Thymus (tissue), 11 donors: ENCODE measurements at regions not wholly inside any gene's neighbourhood (a gene's known extent, or its start where the extent isn't known, plus 50 kb on each side); places are given as distances from the start of the nearest gene placed in this dataset.
"Not testable (repeated sequence)": the region's sequence is repeated elsewhere in the genome, so short reads cannot be mapped to it uniquely, and the experiment has no call there.

ENCODE experiments used
- DNase-seq, 9 donors: peaks; one replicate each; pipeline ENCODE4 v3.0.0-alpha.2; 2013; ENCODE audit warnings: low spot score in 9 of 9, low read depth in 6 of 9, missing footprints in 1 of 9
- H3K27ac ChIP-seq, 2 donors: one replicate each; pipeline ENCODE4 v1.5.1; 2013; ENCODE audit warnings: control low read depth in 1 of 2, low read depth in 1 of 2, low read length in 1 of 2, mild to moderate bottlenecking in 1 of 2, moderate library complexity in 1 of 2
- H3K27me3 ChIP-seq, 2 donors: one replicate each; pipeline ENCODE4 v1.5.1; 2013; ENCODE audit warnings: low read length in 1 of 2; ENCODE audit not compliant: control insufficient read depth in 2 of 2, insufficient read depth in 1 of 2
- H3K36me3 ChIP-seq, 2 donors: one replicate each; pipeline ENCODE4 v1.5.1; 2013; ENCODE audit warnings: low read length in 1 of 2, mild to moderate bottlenecking in 1 of 2, moderate library complexity in 1 of 2; ENCODE audit not compliant: control insufficient read depth in 2 of 2, insufficient read depth in 2 of 2
- H3K4me1 ChIP-seq, 2 donors: one replicate each; pipeline ENCODE4 v1.5.1; 2013; ENCODE audit warnings: low read length in 2 of 2; ENCODE audit not compliant: control insufficient read depth in 2 of 2, insufficient read depth in 2 of 2
- H3K4me3 ChIP-seq, 2 donors: one replicate each; pipeline ENCODE4 v1.5.1; 2013; ENCODE audit warnings: low read length in 2 of 2, control low read depth in 1 of 2, mild to moderate bottlenecking in 1 of 2
- H3K9me3 ChIP-seq, 2 donors: one replicate each; pipeline ENCODE4 v1.5.1; 2013; ENCODE audit warnings: low read length in 1 of 2, mild to moderate bottlenecking in 1 of 2; ENCODE audit not compliant: control insufficient read depth in 2 of 2, insufficient read depth in 1 of 2
- WGBS: extraction: QIAGEN DNeasy Blood & Tissue Kit; methylation state at CpG from one replicate; pipeline ENCODE4 v1.1.7; 2013; 5-methylcytosine and 5-hydroxymethylcytosine counted together
- donor health status: healthy.

GRCh38 chr2:173720306-173720705 is 244.9 kb downstream of the SP3 start:
- no peaks in the 10 kb centered on the region for H3K36me3 ChIP-seq
- 96% methylated on average over 1 of the region's 1 CpG for WGBS
- DNase-seq: no peak
- no peaks in the 10 kb centered on the region for H3K27me3 ChIP-seq
- no peaks in the 10 kb centered on the region for H3K9me3 ChIP-seq
- no peak overlapping the region for H3K27ac ChIP-seq
- no peak overlapping the region for H3K4me3 ChIP-seq
- no peaks in the 10 kb centered on the region for H3K4me1 ChIP-seq

- DNase-seq: no peak
- Histone ChIP-seq H3K27ac (no peak overlapping the region), H3K4me1 (no peaks in the 10 kb centered on the region), H3K36me3 (no peaks in the 10 kb centered on the region), H3K4me3 (no peak overlapping the region), H3K9me3 (peaks cover 0 to 3% of the 10 kb centered on the region in 2 donors), H3K27me3 (no peaks in the 10 kb centered on the region)
- over 99% methylated on average over 4 of the region's 4 CpGs for WGBS
Measured at GRCh38 chr2:173734797-173735196, 230.4 kb downstream of the SP3 start.

- not testable (repeated sequence) for H3K27me3 ChIP-seq, DNase-seq, H3K27ac ChIP-seq, H3K4me3 ChIP-seq, H3K36me3 ChIP-seq, H3K4me1 ChIP-seq, H3K9me3 ChIP-seq
Measured at GRCh38 chr2:173737954-173738575, 227.1 kb downstream of the SP3 start.

GRCh38 chr2:173739006-173739405 is 226.2 kb downstream of the SP3 start:
- no peaks in the 10 kb centered on the region for H3K36me3 ChIP-seq
- H3K9me3 ChIP-seq: peaks cover 0 to 3% of the 10 kb centered on the region in 2 donors
- H3K4me1 ChIP-seq: no peaks in the 10 kb centered on the region
- DNase-seq: no peak
- no peak overlapping the region for H3K27ac ChIP-seq
- H3K27me3 ChIP-seq: peaks cover 0 to 2% of the 10 kb centered on the region in 2 donors
- no peak overlapping the region for H3K4me3 ChIP-seq
- WGBS: 87% methylated on average over 5 of the region's 5 CpGs

- peaks cover 0 to 2% of the 10 kb centered on the region in 2 donors for H3K27me3 ChIP-seq
- no peak overlapping the region for H3K4me3 ChIP-seq
- no peaks in the 10 kb centered on the region for H3K4me1 ChIP-seq
- 96% methylated on average over 5 of the region's 5 CpGs for WGBS
- H3K36me3 ChIP-seq: no peaks in the 10 kb centered on the region
- peaks cover 0 to 3% of the 10 kb centered on the region in 2 donors for H3K9me3 ChIP-seq
- no peak for DNase-seq
- no peak overlapping the region for H3K27ac ChIP-seq
Measured at GRCh38 chr2:173740639-173741038, 224.5 kb downstream of the SP3 start.

- H3K9me3 ChIP-seq: peaks cover 0 to 3% of the 10 kb centered on the region in 2 donors
- no peak for DNase-seq
- H3K36me3 ChIP-seq: no peaks in the 10 kb centered on the region
- no peaks in the 10 kb centered on the region for H3K4me1 ChIP-seq
- no peak overlapping the region for H3K4me3 ChIP-seq
- no peak overlapping the region for H3K27ac ChIP-seq
- H3K27me3 ChIP-seq: peaks cover 0 to 4% of the 10 kb centered on the region in 2 donors
- WGBS: 94% methylated on average over 2 of the region's 2 CpGs
Measured at GRCh38 chr2:173741759-173742158, 223.4 kb downstream of the SP3 start.

GRCh38 chr2:173747035-173747434 is 218.1 kb downstream of the SP3 start:
- no peaks in the 10 kb centered on the region for H3K9me3 ChIP-seq
- no peaks in the 10 kb centered on the region for H3K4me1 ChIP-seq
- WGBS: 96% methylated on average over 6 of the region's 6 CpGs
- H3K36me3 ChIP-seq: no peaks in the 10 kb centered on the region
- H3K4me3 ChIP-seq: no peak overlapping the region
- H3K27me3 ChIP-seq: peaks cover 0 to 24% of the 10 kb centered on the region in 2 donors
- H3K27ac ChIP-seq: no peak overlapping the region
- DNase-seq: no peak

- H3K4me3 ChIP-seq: no peak overlapping the region
- no peak for DNase-seq
- peaks cover 0 to 24% of the 10 kb centered on the region in 2 donors for H3K27me3 ChIP-seq
- H3K36me3 ChIP-seq: no peaks in the 10 kb centered on the region
- WGBS: 73% methylated on average over 2 of the region's 2 CpGs
- H3K27ac ChIP-seq: no peak overlapping the region
- no peaks in the 10 kb centered on the region for H3K9me3 ChIP-seq
- no peaks in the 10 kb centered on the region for H3K4me1 ChIP-seq
Measured at GRCh38 chr2:173749315-173749714, 215.9 kb downstream of the SP3 start.

GRCh38 chr2:173750353-173750801 is 214.8 kb downstream of the SP3 start:
- Histone ChIP-seq H3K27ac (no peak overlapping the region), H3K36me3 (no peaks in the 10 kb centered on the region), H3K4me1 (no peaks in the 10 kb centered on the region), H3K9me3 (no peaks in the 10 kb centered on the region), H3K4me3 (no peak overlapping the region), H3K27me3 (peaks cover 0 to 24% of the 10 kb centered on the region in 2 donors)
- WGBS: 80% methylated on average over 7 of the region's 7 CpGs
- no peak for DNase-seq
